ENCODE measurements at regions not wholly inside any gene's neighbourhood (a gene's known extent, or its start where the extent isn't known, plus 50 kb on each side); places are given as distances from the start of the nearest gene placed in this dataset.

- H3K36me3 Mint-ChIP-seq (ENCODE audit: insufficient read depth in 2 of 2): no peaks in the 10 kb centered on the region
- no peaks in the 10 kb centered on the region for H3K9me3 Mint-ChIP-seq
- no peak for ATAC-seq (replicated peaks in 1 of 2)
- no peak overlapping the region for H3K27ac Mint-ChIP-seq
- no peak overlapping the region for H3K4me3 Mint-ChIP-seq
- no peak for DNase-seq
- H3K27me3 Mint-ChIP-seq (ENCODE audit: low read depth): no peaks in the 10 kb centered on the region
- H3K4me1 Mint-ChIP-seq (ENCODE audit: low read depth): peaks cover 6% of the 10 kb centered on the region
These were observed 271.5 kb downstream of the SATB1 start for GRCh38 chr3:18153571-18154173.

- Mint-ChIP-seq H3K4me1 (ENCODE audit: low read depth) (peaks cover 6% of the 10 kb centered on the region), H3K27ac (no peak overlapping the region), H3K27me3 (ENCODE audit: low read depth) (no peaks in the 10 kb centered on the region), H3K9me3 (no peaks in the 10 kb centered on the region), H3K36me3 (ENCODE audit: insufficient read depth in 2 of 2) (no peaks in the 10 kb centered on the region), H3K4me3 (no peak overlapping the region)
- no peak for ATAC-seq (replicated peaks in 1 of 2)
- no peak for DNase-seq
These were observed 273.9 kb downstream of the SATB1 start for GRCh38 chr3:18151199-18151598.

- Mint-ChIP-seq H3K36me3 (ENCODE audit: insufficient read depth in 2 of 2) (no peaks in the 10 kb centered on the region), H3K27me3 (ENCODE audit: low read depth) (no peaks in the 10 kb centered on the region), H3K27ac (no peak overlapping the region), H3K4me1 (ENCODE audit: low read depth) (peaks cover 6% of the 10 kb centered on the region), H3K4me3 (no peak overlapping the region), H3K9me3 (no peaks in the 10 kb centered on the region)
- no peak for DNase-seq
- ATAC-seq (replicated peaks in 1 of 2): no peak
These were observed 275.2 kb downstream of the SATB1 start for GRCh38 chr3:18149935-18150334.

GRCh38 chr3:18149386-18149785 lies 275.8 kb downstream of the SATB1 start:
- no peak for DNase-seq
- Mint-ChIP-seq H3K9me3 (no peaks in the 10 kb centered on the region), H3K4me3 (no peak overlapping the region), H3K27ac (no peak overlapping the region), H3K36me3 (ENCODE audit: insufficient read depth in 2 of 2) (no peaks in the 10 kb centered on the region), H3K4me1 (ENCODE audit: low read depth) (peaks cover 6% of the 10 kb centered on the region), H3K27me3 (ENCODE audit: low read depth) (no peaks in the 10 kb centered on the region)
- no peak for ATAC-seq (replicated peaks in 1 of 2)

GRCh38 chr3:18144571-18144970 lies 280.6 kb downstream of the SATB1 start:
- H3K4me1 Mint-ChIP-seq (ENCODE audit: low read depth): no peaks in the 10 kb centered on the region
- no peak overlapping the region for H3K27ac Mint-ChIP-seq
- ATAC-seq (replicated peaks in 1 of 2): no peak
- H3K36me3 Mint-ChIP-seq (ENCODE audit: insufficient read depth in 2 of 2): no peaks in the 10 kb centered on the region
- no peak overlapping the region for H3K4me3 Mint-ChIP-seq
- H3K9me3 Mint-ChIP-seq: no peaks in the 10 kb centered on the region
- DNase-seq: no peak
- H3K27me3 Mint-ChIP-seq (ENCODE audit: low read depth): no peaks in the 10 kb centered on the region

- Mint-ChIP-seq H3K27ac (no peak overlapping the region), H3K9me3 (no peaks in the 10 kb centered on the region), H3K4me1 (ENCODE audit: low read depth) (no peaks in the 10 kb centered on the region), H3K36me3 (ENCODE audit: insufficient read depth in 2 of 2) (no peaks in the 10 kb centered on the region), H3K4me3 (no peak overlapping the region), H3K27me3 (ENCODE audit: low read depth) (no peaks in the 10 kb centered on the region)
- ATAC-seq (replicated peaks in 1 of 2) (no peak), DNase-seq (no peak)
These were observed 281.8 kb downstream of the SATB1 start for GRCh38 chr3:18143258-18143780.

- peaks cover 6% of the 10 kb centered on the region for H3K4me1 Mint-ChIP-seq (ENCODE audit: low read depth)
- no peak for DNase-seq
- ATAC-seq (replicated peaks in 1 of 2): no peak
- H3K9me3 Mint-ChIP-seq: peaks cover 0 to 8% of the 10 kb centered on the region in 2 donors
- no peak overlapping the region for H3K27ac Mint-ChIP-seq
- no peak overlapping the region for H3K4me3 Mint-ChIP-seq
- no peaks in the 10 kb centered on the region for H3K27me3 Mint-ChIP-seq (ENCODE audit: low read depth)
- H3K36me3 Mint-ChIP-seq (ENCODE audit: insufficient read depth in 2 of 2): no peaks in the 10 kb centered on the region
These were observed 287.2 kb downstream of the SATB1 start for GRCh38 chr3:18137958-18138357.

- no peak overlapping the region for H3K27ac Mint-ChIP-seq
- no peak for DNase-seq
- ATAC-seq (replicated peaks in 1 of 2): no peak
- no peak overlapping the region for H3K4me3 Mint-ChIP-seq
- H3K9me3 Mint-ChIP-seq: peaks cover 0 to 8% of the 10 kb centered on the region in 2 donors
- H3K4me1 Mint-ChIP-seq (ENCODE audit: low read depth): peaks cover 6% of the 10 kb centered on the region
- no peaks in the 10 kb centered on the region for H3K36me3 Mint-ChIP-seq (ENCODE audit: insufficient read depth in 2 of 2)
- no peaks in the 10 kb centered on the region for H3K27me3 Mint-ChIP-seq (ENCODE audit: low read depth)
These were observed 289.9 kb downstream of the SATB1 start for GRCh38 chr3:18135060-18135814.

- no peak overlapping the region for H3K27ac Mint-ChIP-seq
- no peak for DNase-seq
- peaks cover 6% of the 10 kb centered on the region for H3K4me1 Mint-ChIP-seq (ENCODE audit: low read depth)
- ATAC-seq (replicated peaks in 1 of 2): no peak
- H3K9me3 Mint-ChIP-seq: peaks cover 0 to 8% of the 10 kb centered on the region in 2 donors
- H3K4me3 Mint-ChIP-seq: no peak overlapping the region
- H3K27me3 Mint-ChIP-seq (ENCODE audit: low read depth): no peaks in the 10 kb centered on the region
- H3K36me3 Mint-ChIP-seq (ENCODE audit: insufficient read depth in 2 of 2): no peaks in the 10 kb centered on the region
These were observed 290.6 kb downstream of the SATB1 start for GRCh38 chr3:18134386-18135059.

GRCh38 chr3:18132991-18133390 lies 292.1 kb downstream of the SATB1 start:
- Mint-ChIP-seq H3K36me3 (ENCODE audit: insufficient read depth in 2 of 2) (no peaks in the 10 kb centered on the region), H3K27ac (no peak overlapping the region), H3K9me3 (peaks cover 0 to 8% of the 10 kb centered on the region in 2 donors), H3K4me1 (ENCODE audit: low read depth) (peaks cover 6% of the 10 kb centered on the region), H3K4me3 (no peak overlapping the region), H3K27me3 (ENCODE audit: low read depth) (no peaks in the 10 kb centered on the region)
- DNase-seq (no peak), ATAC-seq (replicated peaks in 1 of 2) (no peak)

- H3K4me1 Mint-ChIP-seq (ENCODE audit: low read depth): no peaks in the 10 kb centered on the region
- DNase-seq: no peak
- H3K9me3 Mint-ChIP-seq: no peaks in the 10 kb centered on the region
- no peak overlapping the region for H3K4me3 Mint-ChIP-seq
- no peaks in the 10 kb centered on the region for H3K36me3 Mint-ChIP-seq (ENCODE audit: insufficient read depth in 2 of 2)
- no peak overlapping the region for H3K27ac Mint-ChIP-seq
- no peak for ATAC-seq (replicated peaks in 1 of 2)
- no peaks in the 10 kb centered on the region for H3K27me3 Mint-ChIP-seq (ENCODE audit: low read depth)
These were observed 297.1 kb downstream of the SATB1 start for GRCh38 chr3:18127859-18128681.

GRCh38 chr3:18127174-18127858 lies 297.8 kb downstream of the SATB1 start:
- ATAC-seq (replicated peaks in 1 of 2): no peak
- Mint-ChIP-seq H3K9me3 (no peaks in the 10 kb centered on the region), H3K27ac (no peak overlapping the region), H3K4me1 (ENCODE audit: low read depth) (no peaks in the 10 kb centered on the region), H3K27me3 (ENCODE audit: low read depth) (peaks cover 6% of the 10 kb centered on the region), H3K4me3 (no peak overlapping the region), H3K36me3 (ENCODE audit: insufficient read depth in 2 of 2) (no peaks in the 10 kb centered on the region)
- no peak for DNase-seq

Data from activated T-cell treated with anti-CD3 and anti-CD28 coated beads, Interleukin-2, amount 50 U/mL, for 72 hours (primary cell).